Ishikawa (cell line): ENCODE measurements at regions not wholly inside any gene's neighbourhood (a gene's known extent, or its start where the extent isn't known, plus 50 kb on each side); places are given as distances from the start of the nearest gene placed in this dataset.
A peak's percentile ranks its signal among the peaks of the same experiment; 100 is the strongest.

Experiments
- CEBPB ChIP-seq: IDR thresholded peaks from 2 replicates; pipeline ENCODE4 v1.6.1; 2012
- CREB1 ChIP-seq: IDR thresholded peaks from 2 replicates; pipeline ENCODE4 v1.6.1; 2012; ENCODE audit warnings: low read depth
- EGR1 ChIP-seq: IDR thresholded peaks from 2 replicates; pipeline ENCODE4 v1.6.1; 2012
- EP300 ChIP-seq: IDR thresholded peaks from 2 replicates; pipeline ENCODE4 v1.6.1; 2012; ENCODE audit warnings: borderline replicate concordance
- FOXM1 ChIP-seq: IDR thresholded peaks from 2 replicates; pipeline ENCODE4 v1.6.1; 2012; ENCODE audit warnings: low read depth, borderline replicate concordance
- MAX ChIP-seq: IDR thresholded peaks from 2 replicates; pipeline ENCODE4 v1.6.1; 2012
- NFIC ChIP-seq: IDR thresholded peaks from 2 replicates; pipeline ENCODE4 v1.6.1; 2012
- RAD21 ChIP-seq: IDR thresholded peaks from 2 replicates; pipeline ENCODE4 v1.6.1; 2012; ENCODE audit warnings: low read depth
- REST ChIP-seq: IDR thresholded peaks from 2 replicates; pipeline ENCODE4 v1.6.1; 2012; ENCODE audit warnings: low read depth, mild to moderate bottlenecking
- TAF1 ChIP-seq: IDR thresholded peaks from 2 replicates; pipeline ENCODE4 v1.6.1; 2012; ENCODE audit warnings: low read depth, mild to moderate bottlenecking
- TCF12 ChIP-seq: IDR thresholded peaks from 2 replicates; pipeline ENCODE4 v1.6.1; 2012; ENCODE audit warnings: low read depth
- TEAD4 ChIP-seq: IDR thresholded peaks from 2 replicates; pipeline ENCODE4 v1.6.1; 2012
- USF1 ChIP-seq: IDR thresholded peaks from 2 replicates; pipeline ENCODE4 v1.6.1; 2012
- YY1 ChIP-seq: IDR thresholded peaks from 2 replicates; pipeline ENCODE4 v1.6.1; 2012; ENCODE audit warnings: low read depth
- ZBTB7A ChIP-seq: IDR thresholded peaks from 2 replicates; pipeline ENCODE4 v1.6.1; 2012; ENCODE audit warnings: low read depth

GRCh38 chr7:46279290-46279689, 358.2 kb upstream of the IGFBP3 start:
- TF ChIP-seq CREB1 (no peak), ZBTB7A (no peak), EP300 (peak; percentile 81), EGR1 (no peak), CEBPB (0 out of 2 replicates have a peak, but pooled peaks have one; percentile 7), TEAD4 (peak; percentile 60), NFIC (peak; percentile 51), YY1 (0 out of 2 replicates have a peak, but pooled peaks have one; percentile 21), REST (no peak), TAF1 (no peak), RAD21 (peak; percentile 24; the same call in 1 of the 2 replicates), USF1 (no peak), TCF12 (peak; percentile 79), MAX (peak; percentile 12; the same call in 1 of the 2 replicates), FOXM1 (peak; percentile 70)

GRCh38 chr7:46264646-46265045, 343.6 kb upstream of the IGFBP3 start:
- TF ChIP-seq USF1 (no peak), RAD21 (no peak), TCF12 (no peak), CEBPB (no peak), MAX (no peak), EP300 (no peak), TEAD4 (no peak), REST (no peak)

GRCh38 chr7:46261638-46262037, 340.6 kb upstream of the IGFBP3 start:
- TF ChIP-seq TCF12: 0 out of 2 replicates have a peak, but pooled peaks have one; percentile 21

- TF ChIP-seq TEAD4 (no peak), CEBPB (no peak), FOXM1 (no peak), TAF1 (no peak), TCF12 (no peak), ZBTB7A (no peak), EGR1 (no peak), CREB1 (no peak), REST (no peak), RAD21 (no peak), YY1 (no peak), USF1 (no peak), EP300 (no peak), NFIC (no peak), MAX (no peak)
Measured at GRCh38 chr7:46259947-46260346, 338.9 kb upstream of the IGFBP3 start.
